ENCODE measurements at regions not wholly inside any gene's neighbourhood (a gene's known extent, or its start where the extent isn't known, plus 50 kb on each side); places are given as distances from the start of the nearest gene placed in this dataset.

DNA sequence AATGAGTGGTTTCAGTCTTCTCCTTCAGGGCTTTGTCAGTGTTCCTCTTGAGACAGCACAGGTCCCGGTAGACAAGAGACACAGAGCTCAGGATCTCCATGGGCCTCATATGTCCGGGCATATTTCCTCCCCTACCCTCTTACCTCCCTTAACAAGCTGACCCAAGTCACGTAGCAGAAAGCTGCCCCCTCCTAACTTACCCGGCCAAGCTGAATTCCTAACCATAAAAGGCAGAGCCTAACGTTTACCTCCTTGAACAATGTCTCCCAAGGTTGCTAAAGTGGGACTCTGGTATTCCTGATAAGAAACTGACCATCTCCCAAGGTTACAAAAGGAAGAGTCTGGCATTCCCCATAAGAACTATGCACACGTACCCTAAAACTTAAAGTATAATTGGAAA is 182.2 kb upstream of the USP15 start:
- no peak for DNase-seq

DNA sequence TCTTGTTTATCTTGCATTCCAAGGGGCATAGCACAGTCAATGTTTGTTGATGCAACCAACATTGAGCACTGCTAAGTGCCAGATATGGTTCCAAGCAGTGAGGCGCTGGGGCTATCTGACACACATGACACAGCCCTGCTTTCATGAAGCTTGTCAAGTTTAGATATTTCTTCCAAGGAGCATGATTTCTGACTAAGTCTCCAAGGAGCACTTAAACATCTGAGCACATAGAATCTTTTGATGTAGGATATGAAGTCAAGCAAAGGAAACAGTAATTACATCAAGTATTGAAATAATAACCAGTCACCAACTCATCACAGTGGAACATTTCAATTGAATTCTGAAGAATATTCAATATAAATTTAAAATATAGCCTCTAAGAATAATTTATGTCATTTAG is 177.8 kb upstream of the USP15 start:
- DNase-seq, result no peak

DNA sequence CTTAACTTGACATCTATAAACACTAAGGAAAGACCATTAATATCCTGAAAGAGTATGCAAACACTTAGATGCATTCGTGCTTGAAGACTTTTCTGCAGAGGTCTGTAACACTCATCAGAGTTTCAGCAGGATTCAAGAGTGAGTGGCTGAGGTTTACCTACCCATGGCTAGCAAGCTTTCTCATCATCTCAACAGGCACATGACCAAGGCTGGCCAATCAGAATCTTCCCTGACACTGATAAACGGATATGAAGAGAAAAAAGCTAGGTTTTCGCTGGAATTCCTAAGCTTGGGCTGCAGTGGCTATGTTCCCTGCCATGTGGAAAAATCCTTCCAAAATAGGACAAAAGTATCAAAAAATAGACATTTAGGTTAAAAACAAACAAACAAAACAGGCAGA is 162.1 kb upstream of the USP15 start:
- DNase-seq, result no peak

- DNase-seq, result no peak
Measured at GRCh38 chr12:62103748-62104147, 156.5 kb upstream of the USP15 start.

GRCh38 chr12:62106547-62107185 is 153.5 kb upstream of the USP15 start:
- no peak for DNase-seq

GRCh38 chr12:62113366-62114011 is 146.7 kb upstream of the USP15 start:
- DNase-seq, result no peak

GRCh38 chr12:62116986-62117385 is 143.2 kb upstream of the USP15 start:
- no peak for DNase-seq

GRCh38 chr12:62123721-62124203 is 136.4 kb upstream of the USP15 start:
- DNase-seq, result no peak

GRCh38 chr12:62127516-62127915 is 132.7 kb upstream of the USP15 start:
- no peak for DNase-seq

DNA sequence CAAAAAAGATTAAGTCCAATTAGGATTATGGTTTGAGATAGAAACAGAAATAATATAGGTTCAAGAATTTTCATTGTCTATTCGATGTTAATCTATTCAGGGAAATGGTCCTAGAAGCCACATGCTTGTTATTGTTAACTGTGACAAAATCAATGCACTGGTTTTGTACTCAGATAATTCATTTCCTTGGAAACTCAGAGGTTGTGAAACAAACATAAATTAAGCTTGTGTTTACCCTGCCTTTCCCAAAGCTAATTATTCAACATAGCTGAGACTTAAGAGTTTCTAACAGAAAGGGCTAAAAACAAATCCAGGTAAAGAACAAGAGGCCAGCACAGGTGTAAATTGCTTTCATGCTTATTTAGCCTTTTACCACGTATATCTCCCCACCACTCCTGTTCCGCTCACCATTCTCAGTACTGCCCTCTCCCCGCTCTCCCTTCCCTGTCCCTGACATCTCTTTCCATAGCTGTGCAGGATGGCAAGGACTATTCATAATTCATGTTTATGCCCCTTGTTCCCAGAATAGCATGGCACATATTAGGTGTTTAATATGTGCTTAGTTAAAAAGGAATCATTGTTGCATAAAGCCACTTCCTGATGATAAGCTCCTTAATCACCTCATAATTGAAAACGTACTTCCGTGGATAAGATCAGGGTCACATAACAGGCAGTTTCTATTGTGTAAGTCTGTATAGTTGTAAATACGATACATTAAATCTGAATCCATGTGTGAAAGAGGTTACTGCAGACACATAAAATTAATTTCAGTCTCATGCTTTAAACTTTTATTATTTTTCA is 131.8 kb upstream of the USP15 start:
- no peak for DNase-seq

DNA sequence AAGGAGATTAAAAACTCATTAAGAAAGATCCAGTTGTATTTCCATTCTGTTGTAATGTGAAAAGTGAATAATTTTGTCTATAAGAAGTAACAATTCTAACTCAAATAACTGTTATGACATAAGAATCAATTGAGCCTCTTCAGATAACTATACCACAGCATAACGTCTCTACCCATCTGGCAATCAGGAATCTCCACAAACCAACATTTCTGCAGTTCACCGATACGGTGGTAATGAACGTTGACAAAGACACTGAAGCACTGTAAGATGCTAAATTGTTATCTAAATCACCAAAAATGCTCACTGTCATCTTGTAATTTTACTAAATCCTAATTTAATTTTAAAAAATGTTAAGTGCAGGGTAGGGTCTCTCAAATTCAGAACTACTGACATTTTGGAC is 130.9 kb upstream of the USP15 start:
- DNase-seq, result no peak

- DNase-seq, result no peak
Measured at GRCh38 chr12:62130402-62130801, 129.8 kb upstream of the USP15 start.

- DNase-seq, result no peak
Measured at GRCh38 chr12:62130834-62131552, 129.2 kb upstream of the USP15 start.

- DNase-seq, result no peak
Measured at GRCh38 chr12:62133440-62133839, 126.8 kb upstream of the USP15 start.

DNA sequence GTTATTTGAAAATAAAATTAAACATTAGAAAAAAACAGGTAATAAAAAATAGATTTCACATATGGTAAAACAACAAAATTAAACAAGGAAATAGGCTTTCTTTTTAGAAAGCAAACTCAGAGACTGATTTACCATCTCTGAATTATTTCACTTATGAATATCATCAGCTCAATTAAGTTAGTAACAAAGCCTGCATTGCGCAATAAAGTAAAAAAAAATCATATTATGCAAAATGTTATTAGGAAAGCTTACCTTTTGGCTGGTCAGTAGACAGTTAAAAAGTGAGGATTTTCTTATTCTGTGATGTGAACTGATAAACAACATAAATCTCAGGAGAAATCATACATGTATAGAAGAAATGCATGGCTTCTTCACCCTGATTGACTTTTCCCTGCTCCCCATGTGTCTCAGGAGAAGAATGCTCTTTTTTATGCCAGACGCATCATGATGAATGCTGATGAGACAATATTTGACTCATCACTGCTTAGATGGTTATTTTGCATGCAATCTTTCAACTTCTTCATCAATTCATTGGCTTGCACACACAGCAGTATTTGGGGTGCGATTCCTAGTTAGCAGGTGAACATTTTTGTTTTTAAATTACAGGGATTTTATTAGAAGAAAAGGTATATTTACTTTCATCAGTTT is 124.5 kb upstream of the USP15 start:
- DNase-seq, result no peak

DNA sequence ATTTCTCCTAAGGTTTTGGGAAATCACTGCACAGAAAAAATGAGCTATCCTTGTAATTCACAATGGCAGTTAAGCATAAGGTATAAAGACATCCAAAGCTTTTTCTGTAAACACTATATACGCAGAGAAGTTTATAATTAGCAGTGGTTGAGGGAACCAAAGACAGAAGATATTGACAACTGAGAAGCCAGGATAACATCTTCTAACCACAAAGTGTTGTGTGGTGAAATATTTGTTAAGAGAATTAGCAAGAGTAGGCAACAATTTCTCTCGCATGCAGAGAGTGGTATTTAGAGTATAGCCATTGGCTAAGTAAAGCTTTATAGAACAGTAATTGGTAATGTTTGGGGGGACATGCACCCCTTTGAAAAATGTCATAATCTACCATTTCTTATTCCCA is 123.7 kb upstream of the USP15 start:
- DNase-seq, result no peak

DNA sequence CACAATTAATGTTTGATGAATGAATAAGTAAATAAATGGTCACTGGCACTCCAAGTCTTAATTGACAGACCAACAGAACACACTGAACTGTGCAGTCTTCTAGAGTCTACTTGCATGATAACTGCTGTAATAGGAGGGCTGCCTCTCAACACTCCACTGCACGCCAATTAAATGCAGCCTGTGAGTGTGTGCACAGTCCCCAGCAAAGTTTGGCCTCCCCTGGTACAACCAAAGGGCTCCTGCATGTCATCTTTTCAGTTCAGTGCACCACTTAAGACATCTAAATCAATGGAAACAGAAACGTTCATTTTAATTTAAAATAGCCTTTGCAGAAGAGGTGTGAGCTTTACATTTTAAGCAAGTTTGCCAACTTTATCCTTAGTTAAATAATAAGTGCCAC is 121.7 kb upstream of the USP15 start:
- no peak for DNase-seq

GRCh38 chr12:62146318-62146717 is 113.9 kb upstream of the USP15 start:
- no peak for DNase-seq

DNA sequence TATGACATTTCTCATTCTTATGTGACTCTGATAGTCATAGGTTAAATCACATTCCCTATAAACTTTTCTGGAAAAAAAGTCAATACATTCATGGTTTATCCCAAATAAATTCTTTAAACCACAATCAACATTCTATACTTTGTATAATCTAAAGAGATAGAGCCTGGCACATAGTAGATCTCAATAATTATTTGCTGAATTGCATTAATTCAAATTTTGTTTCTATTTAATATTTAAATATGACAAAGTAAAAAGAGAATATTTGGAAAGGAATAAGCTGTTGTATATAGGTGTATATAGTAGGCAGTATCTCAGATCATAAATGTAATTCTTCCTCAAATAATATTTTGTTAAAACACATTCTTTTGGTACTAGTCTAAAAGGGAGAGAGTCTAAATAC is 102.2 kb upstream of the USP15 start:
- DNase-seq, result no peak

- DNase-seq, result no peak
Measured at GRCh38 chr12:62158461-62159360, 101.5 kb upstream of the USP15 start.

- no peak for DNase-seq
Measured at GRCh38 chr12:62162214-62162613, 98.0 kb upstream of the USP15 start.

- DNase-seq, result no peak
Measured at GRCh38 chr12:62163368-62163767, 96.8 kb upstream of the USP15 start.

All from NCI-H1105 (cell line).